B cell (primary cell): ENCODE measurements at regions not wholly inside any gene's neighbourhood (a gene's known extent, or its start where the extent isn't known, plus 50 kb on each side); places are given as distances from the start of the nearest gene placed in this dataset.

ENCODE experiments used
- ATAC-seq: fragments of 200-7000 bp; cut with Tn5 transposase; one replicate; pipeline ENCODE4 v1.10.0; 2021; ENCODE audit warnings: low read depth, mild to moderate bottlenecking, moderate number of reproducible peaks, moderate library complexity
- CTCF ChIA-PET: fragments of 350-600 bp; sonication (Branson Sonifier 250); formaldehyde crosslinking; loops from one replicate; lab custom pipeline; 2021; ENCODE audit warnings: antibody characterized with exemption, inconsistent platforms; lab: Charles Lee
- POLR2A ChIA-PET: fragments of 350-600 bp; sonication (Branson Sonifier 250); formaldehyde crosslinking; loops from one replicate; lab custom pipeline; 2021; ENCODE audit warnings: antibody characterized with exemption; lab: Charles Lee
- DNase-seq: peaks from one replicate; pipeline ENCODE4 v3.0.0; 2013
- H2AFZ ChIP-seq: 2 replicates; pipeline ENCODE4 v1.6.1; 2012; ENCODE audit warnings: mild to moderate bottlenecking, low read depth, low read length; ENCODE audit not compliant: insufficient read depth, poor library complexity, severe bottlenecking
- H3K27ac ChIP-seq, 2 donors: 1 replicate in 1 of 2; 2 replicates in 1 of 2; pipeline ENCODE4 v1.5.1; 2012 to 2013; ENCODE audit warnings: low read length in 2 of 2, mild to moderate bottlenecking in 2 of 2, moderate library complexity in 1 of 2
- H3K27me3 ChIP-seq, 4 experiments: fragments of 200-600 bp in 1 of 4; sonication (generic) in 1 of 4; replicated peaks in 1 of 4; 1 replicate in 2 of 4; 2 replicates in 2 of 4; pipeline versions ENCODE4 v1.6.1 to v1.7.0; 2013 to 2016; ENCODE audit warnings: low read length in 3 of 4, mild to moderate bottlenecking in 2 of 4, mixed read lengths in 1 of 4, moderate library complexity in 1 of 4; ENCODE audit not compliant: insufficient read depth in 4 of 4, control insufficient read depth in 3 of 4; ENCODE audit errors: control extremely low read depth in 1 of 4
- H3K36me3 ChIP-seq, 2 experiments: replicated peaks in 1 of 2; 1 replicate in 1 of 2; 2 replicates in 1 of 2; pipeline versions ENCODE4 v1.6.1 to v1.7.1; 2013; ENCODE audit warnings: low read length in 1 of 2; ENCODE audit not compliant: insufficient read depth in 2 of 2, control insufficient read depth in 1 of 2; ENCODE audit errors: control extremely low read depth in 1 of 2, extremely low read depth in 1 of 2
- H3K4me1 ChIP-seq, 2 donors: fragments of 200-600 bp in 1 of 2; sonication (generic) in 1 of 2; 1 replicate in 1 of 2; 2 replicates in 1 of 2; pipeline versions ENCODE4 v1.5.1 to v1.6.1; 2013 to 2017; ENCODE audit warnings: low read length in 2 of 2; ENCODE audit not compliant: control insufficient read depth in 2 of 2, insufficient read depth in 2 of 2
- H3K4me2 ChIP-seq: replicated peaks from 2 replicates; pipeline ENCODE3; 2012; ENCODE audit warnings: mild to moderate bottlenecking, low read depth, low read length; ENCODE audit not compliant: poor library complexity, severe bottlenecking
- H3K4me3 ChIP-seq, 5 experiments: fragments of 200-600 bp in 1 of 5; sonication (generic) in 1 of 5; 1 replicate in 3 of 5; 2 replicates in 2 of 5; pipeline versions ENCODE4 v1.5.1 to v1.7.0; 2011 to 2016; ENCODE audit warnings: low read length in 4 of 5, mild to moderate bottlenecking in 4 of 5, low read depth in 2 of 5, control low read depth in 1 of 5, moderate library complexity in 1 of 5; ENCODE audit not compliant: insufficient read depth in 1 of 5; ENCODE audit errors: control extremely low read depth in 1 of 5, extremely low read depth in 1 of 5
- H3K79me2 ChIP-seq: fragments of 200-600 bp; sonication (generic); one replicate; pipeline ENCODE4 v1.6.0; 2016; ENCODE audit warnings: low read length; ENCODE audit not compliant: control insufficient read depth, insufficient read depth
- H3K9ac ChIP-seq: fragments of 200-600 bp; sonication (generic); 2 replicates; pipeline ENCODE4 v1.6.1; 2017; ENCODE audit warnings: mild to moderate bottlenecking, low read length, moderate library complexity
- H3K9me3 ChIP-seq, 3 donors: one replicate each; pipeline versions ENCODE4 v1.6.1 to v1.7.1; 2013; ENCODE audit warnings: low read length in 2 of 3; ENCODE audit not compliant: control insufficient read depth in 2 of 3, insufficient read depth in 1 of 3; ENCODE audit errors: control extremely low read depth in 1 of 3
- H4K20me1 ChIP-seq: 2 replicates; pipeline ENCODE4 v1.6.0; 2012; ENCODE audit warnings: mild to moderate bottlenecking, low read length; ENCODE audit not compliant: insufficient read depth, control insufficient read depth, poor library complexity, severe bottlenecking
- H3K27ac Mint-ChIP-seq: one replicate; pipeline ENCODE4 v1.8.0; 2021; ENCODE audit warnings: mixed read lengths
- H3K27me3 Mint-ChIP-seq: one replicate; pipeline ENCODE4 v1.8.0; 2021; ENCODE audit warnings: mixed read lengths
- H3K4me1 Mint-ChIP-seq: one replicate; pipeline ENCODE4 v1.8.0; 2021; ENCODE audit warnings: mixed read lengths
- H3K4me3 Mint-ChIP-seq: one replicate; pipeline ENCODE4 v1.8.0; 2021; ENCODE audit warnings: mixed read lengths
- H3K9me3 Mint-ChIP-seq: one replicate; pipeline ENCODE4 v1.8.0; 2022; ENCODE audit warnings: mixed read lengths; ENCODE audit not compliant: insufficient read depth
- EZH2 ChIP-seq: IDR thresholded peaks from 2 replicates; pipeline ENCODE4 v1.6.1; 2012; ENCODE audit warnings: borderline replicate concordance, low read depth, mild to moderate bottlenecking, moderate library complexity, low read length; ENCODE audit not compliant: insufficient read depth, poor library complexity, severe bottlenecking
- WGBS: methylation state at CpG from one replicate; pipeline ENCODE4 v1.1.5; 2013; ENCODE audit warnings: missing lambda C conversion rate; ENCODE audit not compliant: insufficient coverage; 5-methylcytosine and 5-hydroxymethylcytosine counted together
- intact Hi-C: fragments of 100-400 bp; cut with micrococcal nuclease; formaldehyde crosslinking; loops from one replicate; pipeline ENCODE4 v1.10.0; 2022
- TF ChIP-seq, protein P1 (sequence below): fragments of 200-600 bp; IDR thresholded peaks from one replicate; pipeline ENCODE4 v1.8.0; 2022; ENCODE audit warnings: antibody characterized with exemption, mild to moderate bottlenecking

DNA sequence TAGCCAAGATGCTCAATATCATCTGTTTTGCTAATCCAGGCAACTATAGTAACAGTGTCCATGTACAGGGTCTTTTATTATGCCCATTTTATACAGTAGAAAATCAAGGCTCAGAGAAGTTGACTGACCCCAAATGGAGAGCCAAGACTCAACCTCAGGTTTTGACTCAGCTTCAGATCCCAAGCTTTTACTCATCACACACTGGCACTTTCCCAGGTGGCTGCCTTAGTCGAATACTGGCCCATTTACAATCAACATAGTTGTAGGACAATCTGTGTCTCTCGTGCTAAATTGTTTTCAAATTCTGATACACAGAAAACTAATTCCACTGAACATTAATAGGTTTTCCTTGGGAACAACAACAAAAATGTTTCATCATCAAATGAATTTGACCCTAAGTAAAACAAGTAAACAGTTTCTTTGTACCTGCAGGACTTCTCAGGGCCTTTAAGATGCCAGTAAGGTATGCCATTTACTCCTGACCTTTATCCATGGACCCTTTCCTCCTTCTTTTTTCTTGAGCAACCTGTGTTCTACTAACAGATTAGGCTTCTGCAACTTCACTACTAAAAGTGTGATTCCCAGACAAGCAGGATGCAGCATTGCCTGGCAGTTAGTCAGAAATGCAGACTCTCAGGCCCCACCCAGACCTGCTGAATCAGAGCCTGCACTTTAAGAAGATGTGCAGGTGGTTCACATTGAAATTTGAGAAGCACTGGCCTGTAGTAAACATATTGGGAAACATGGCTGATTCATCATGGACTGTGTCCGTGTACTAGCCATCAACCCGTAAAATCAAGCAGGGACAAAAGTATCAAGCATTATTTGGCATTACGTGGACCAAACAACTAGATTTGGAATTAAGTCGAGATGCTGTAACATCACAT, 128.8 kb downstream of the RRAGC start:
- no peak overlapping the region for H3K9ac ChIP-seq
- ChIA-PET CTCF (no interaction called here), POLR2A (no interaction called here)
- Mint-ChIP-seq H3K4me3 (no peak overlapping the region), H3K4me1 (no peaks in the 10 kb centered on the region), H3K9me3 (no peaks in the 10 kb centered on the region), H3K27me3 (peaks cover 86% of the 10 kb centered on the region), H3K27ac (no peak overlapping the region)
- H4K20me1 ChIP-seq, result no peaks in the 10 kb centered on the region
- no peak overlapping the region for H2AFZ ChIP-seq
- H3K27ac ChIP-seq, result no peak overlapping the region
- ATAC-seq (no peak), DNase-seq (no peak)
- no peaks in the 10 kb centered on the region for H3K4me1 ChIP-seq
- no peaks in the 10 kb centered on the region for H3K9me3 ChIP-seq
- H3K27me3 ChIP-seq, result peaks cover 0 to 34% (median 25%) of the 10 kb centered on the region in 4 experiments
- no peaks in the 10 kb centered on the region for H3K79me2 ChIP-seq
- no peak overlapping the region for H3K4me3 ChIP-seq
- intact Hi-C loops, result no loop called here
- no peaks in the 10 kb centered on the region for H3K36me3 ChIP-seq
- no peak overlapping the region for H3K4me2 ChIP-seq
- no peak for TF ChIP-seq EZH2
- WGBS, result 82% methylated on average over 2 of the region's 6 CpGs

DNA sequence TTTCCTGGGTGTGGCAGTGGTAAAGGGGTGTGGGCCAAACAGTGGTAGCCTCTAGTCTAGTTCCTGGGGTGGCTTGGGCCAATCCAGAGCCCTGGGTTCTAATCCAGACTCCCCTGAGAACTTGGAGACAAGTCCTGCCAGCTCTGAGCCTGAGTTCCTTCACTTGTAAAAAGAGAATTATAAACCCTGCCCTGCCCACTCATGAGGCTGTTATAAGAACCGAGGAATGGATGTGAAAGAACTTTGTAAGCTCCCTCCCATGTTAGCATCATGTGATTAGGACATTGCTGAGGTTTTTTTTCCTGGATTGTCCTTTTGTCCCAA, 131.0 kb downstream of the RRAGC start:
- DNase-seq, result no peak
- Histone ChIP-seq H3K79me2 (no peaks in the 10 kb centered on the region), H3K4me1 (no peaks in the 10 kb centered on the region), H3K9me3 (no peaks in the 10 kb centered on the region), H3K4me2 (no peak overlapping the region), H3K4me3 (no peak overlapping the region), H3K9ac (no peak overlapping the region), H3K36me3 (no peaks in the 10 kb centered on the region), H2AFZ (no peak overlapping the region), H3K27me3 (peaks cover 0 to 32% (median 21%) of the 10 kb centered on the region in 4 experiments), H3K27ac (no peak overlapping the region), H4K20me1 (no peaks in the 10 kb centered on the region)
- CTCF ChIA-PET, result no interaction called here
- WGBS, result no CpG with 5 or more reads among the region's 1 CpG
- H3K4me1 Mint-ChIP-seq, result no peaks in the 10 kb centered on the region
- no peaks in the 10 kb centered on the region for H3K9me3 Mint-ChIP-seq
- TF ChIP-seq, protein P1, sequence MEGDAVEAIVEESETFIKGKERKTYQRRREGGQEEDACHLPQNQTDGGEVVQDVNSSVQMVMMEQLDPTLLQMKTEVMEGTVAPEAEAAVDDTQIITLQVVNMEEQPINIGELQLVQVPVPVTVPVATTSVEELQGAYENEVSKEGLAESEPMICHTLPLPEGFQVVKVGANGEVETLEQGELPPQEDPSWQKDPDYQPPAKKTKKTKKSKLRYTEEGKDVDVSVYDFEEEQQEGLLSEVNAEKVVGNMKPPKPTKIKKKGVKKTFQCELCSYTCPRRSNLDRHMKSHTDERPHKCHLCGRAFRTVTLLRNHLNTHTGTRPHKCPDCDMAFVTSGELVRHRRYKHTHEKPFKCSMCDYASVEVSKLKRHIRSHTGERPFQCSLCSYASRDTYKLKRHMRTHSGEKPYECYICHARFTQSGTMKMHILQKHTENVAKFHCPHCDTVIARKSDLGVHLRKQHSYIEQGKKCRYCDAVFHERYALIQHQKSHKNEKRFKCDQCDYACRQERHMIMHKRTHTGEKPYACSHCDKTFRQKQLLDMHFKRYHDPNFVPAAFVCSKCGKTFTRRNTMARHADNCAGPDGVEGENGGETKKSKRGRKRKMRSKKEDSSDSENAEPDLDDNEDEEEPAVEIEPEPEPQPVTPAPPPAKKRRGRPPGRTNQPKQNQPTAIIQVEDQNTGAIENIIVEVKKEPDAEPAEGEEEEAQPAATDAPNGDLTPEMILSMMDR, result no peak
- TF ChIP-seq EZH2, result no peak
- H3K27me3 Mint-ChIP-seq, result peaks cover 81% of the 10 kb centered on the region
- POLR2A ChIA-PET, result no interaction called here
- intact Hi-C loops, result no loop called here
- no peak for ATAC-seq
- no peak overlapping the region for H3K4me3 Mint-ChIP-seq
- H3K27ac Mint-ChIP-seq, result no peak overlapping the region
